DMS79 (cell line): ENCODE measurements at regions not wholly inside any gene's neighbourhood (a gene's known extent, or its start where the extent isn't known, plus 50 kb on each side); places are given as distances from the start of the nearest gene placed in this dataset.

Experiments
- DNase-seq: peaks from one replicate; lab custom pipeline; 2025; lab: John Stamatoyannopoulos, UW

- DNase-seq: no peak
Measured at GRCh38 chr1:99571092-99571734, 74.7 kb upstream of the PALMD start.

GRCh38 chr1:99573431-99574217 lies 72.3 kb upstream of the PALMD start:
- DNase-seq: peak; percentile 35

- DNase-seq: no peak
Measured at GRCh38 chr1:99577313-99577712, 68.6 kb upstream of the PALMD start.

GRCh38 chr1:99579691-99580172 lies 66.2 kb upstream of the PALMD start:
- no peak for DNase-seq

GRCh38 chr1:99580451-99580850 lies 65.5 kb upstream of the PALMD start:
- DNase-seq: no peak

GRCh38 chr1:99587008-99587407 lies 58.9 kb upstream of the PALMD start:
- DNase-seq: no peak

GRCh38 chr1:99589186-99589636 lies 56.7 kb upstream of the PALMD start:
- DNase-seq: no peak

- DNase-seq: no peak
Measured at GRCh38 chr1:99590578-99591209, 55.2 kb upstream of the PALMD start.

GRCh38 chr1:99591886-99592285 lies 54.0 kb upstream of the PALMD start:
- DNase-seq: no peak

GRCh38 chr1:99594205-99594604 lies 51.7 kb upstream of the PALMD start:
- no peak for DNase-seq

GRCh38 chr1:99595041-99595440 lies 50.9 kb upstream of the PALMD start:
- no peak for DNase-seq

GRCh38 chr1:99595441-99595840 lies 50.5 kb upstream of the PALMD start:
- no peak for DNase-seq
